Activated CD8-positive, alpha-beta memory T cell treated with anti-CD3 and anti-CD28 coated beads, Interleukin-2, amount 50 U/mL, for 4 hours (primary cell): ENCODE measurements at regions not wholly inside any gene's neighbourhood (a gene's known extent, or its start where the extent isn't known, plus 50 kb on each side); places are given as distances from the start of the nearest gene placed in this dataset.
"Not testable (repeated sequence)": the region's sequence is repeated elsewhere in the genome, so short reads cannot be mapped to it uniquely, and the experiment has no call there.

Experiments used
- DNase-seq: peaks from one replicate; pipeline ENCODE4 v3.0.0-alpha.2; 2020

DNA sequence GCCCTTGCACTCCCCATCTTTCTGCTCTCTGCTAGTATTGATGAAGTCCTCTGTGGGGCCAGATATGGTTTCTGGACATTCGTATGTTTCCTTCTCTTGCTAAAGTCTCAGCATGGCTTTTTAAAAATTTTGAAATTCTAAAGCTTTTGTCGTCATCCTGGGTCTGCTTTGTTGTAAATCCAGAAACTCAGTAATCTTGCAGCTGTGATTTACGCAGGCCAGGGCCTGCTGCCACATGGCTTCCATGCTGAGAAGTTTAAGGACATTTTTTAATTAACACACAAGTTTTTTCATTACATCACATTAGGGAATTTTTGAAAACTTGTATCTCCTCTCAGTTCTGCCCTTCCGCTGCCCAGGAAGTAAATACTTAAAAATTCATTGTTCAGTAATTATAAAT lies 686.1 kb upstream of the IGFBP3 start:
- DNase-seq, result no peak

DNA sequence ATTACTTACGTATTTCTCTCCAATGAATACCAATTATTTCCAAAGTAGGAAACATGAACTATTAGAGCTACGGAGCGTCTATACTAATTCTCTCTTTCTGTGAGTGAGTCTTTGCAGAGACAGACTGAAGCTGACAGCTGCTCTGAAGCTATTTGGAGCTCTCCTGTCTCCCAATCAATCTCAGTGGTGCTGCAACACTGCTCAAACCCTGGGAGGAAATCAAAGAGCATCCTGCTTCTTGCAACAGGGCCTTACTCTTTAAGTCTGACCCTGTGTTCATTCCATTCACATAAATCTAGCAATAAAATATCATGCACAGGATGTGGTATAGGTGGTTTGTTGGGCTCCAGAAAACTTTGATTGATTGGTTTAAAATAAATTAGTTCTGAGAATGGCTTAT lies 685.7 kb upstream of the IGFBP3 start:
- no peak for DNase-seq

DNA sequence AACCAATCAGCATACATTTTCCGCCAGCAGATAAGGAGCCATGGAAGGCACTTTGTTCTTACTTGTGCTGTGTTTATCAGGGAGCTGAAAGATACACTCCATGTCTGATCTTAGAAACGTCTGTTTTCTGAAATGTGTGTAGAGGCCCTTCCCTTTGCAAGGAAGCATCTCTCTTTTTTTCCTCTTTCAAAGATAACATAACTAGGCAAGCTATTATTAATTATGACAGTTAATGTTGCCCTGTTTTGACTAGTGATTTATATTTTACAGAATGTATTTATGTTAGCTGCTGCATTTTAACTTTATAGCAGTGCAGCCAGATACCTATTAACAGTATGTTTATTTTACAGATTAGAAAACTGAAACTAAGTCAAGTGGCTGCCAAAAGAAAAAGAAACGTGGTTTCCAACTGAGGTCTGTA lies 683.2 kb upstream of the IGFBP3 start:
- DNase-seq, result no peak

DNA sequence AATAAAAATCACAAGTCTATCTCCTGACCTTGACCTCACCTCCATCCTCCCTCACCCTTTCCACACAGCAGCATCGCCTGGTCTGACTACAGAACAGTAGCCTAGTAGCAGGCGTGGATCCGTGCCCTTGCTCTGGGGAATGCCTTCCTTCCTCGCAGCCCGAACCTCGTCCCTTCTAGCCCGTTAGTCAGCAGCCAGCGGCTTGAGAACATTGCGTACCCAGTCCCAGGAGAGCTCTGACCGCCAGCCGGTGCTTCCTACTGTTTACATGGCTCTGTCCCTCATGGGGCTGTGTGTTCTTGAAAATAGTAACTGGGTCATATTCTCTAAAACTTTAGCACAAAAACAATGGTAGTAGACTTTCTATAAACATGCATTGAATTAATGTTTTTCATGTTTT lies 682.7 kb upstream of the IGFBP3 start:
- DNase-seq, result no peak

DNA sequence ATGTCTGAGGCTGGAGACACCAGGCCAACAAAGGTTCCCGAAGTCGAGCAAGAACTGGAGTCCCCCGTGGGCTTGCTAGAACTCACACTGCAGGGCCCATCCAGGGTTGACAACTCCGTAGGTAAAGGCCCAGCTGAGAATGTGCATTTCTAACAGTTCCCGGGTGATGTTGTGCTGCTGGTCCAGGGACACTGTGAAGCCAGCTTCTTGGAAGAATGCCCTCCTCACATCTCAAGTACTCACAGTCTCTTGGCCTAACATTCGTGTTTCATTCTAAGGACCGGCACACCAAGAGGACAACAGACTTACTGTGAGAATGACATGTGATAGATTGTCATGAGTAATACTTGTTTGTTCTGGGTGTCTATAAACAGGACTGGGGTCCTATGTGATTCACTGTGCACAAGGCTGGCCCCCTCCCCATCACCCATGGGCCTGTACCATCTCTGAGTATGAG lies 682.3 kb upstream of the IGFBP3 start:
- DNase-seq, result no peak

DNA sequence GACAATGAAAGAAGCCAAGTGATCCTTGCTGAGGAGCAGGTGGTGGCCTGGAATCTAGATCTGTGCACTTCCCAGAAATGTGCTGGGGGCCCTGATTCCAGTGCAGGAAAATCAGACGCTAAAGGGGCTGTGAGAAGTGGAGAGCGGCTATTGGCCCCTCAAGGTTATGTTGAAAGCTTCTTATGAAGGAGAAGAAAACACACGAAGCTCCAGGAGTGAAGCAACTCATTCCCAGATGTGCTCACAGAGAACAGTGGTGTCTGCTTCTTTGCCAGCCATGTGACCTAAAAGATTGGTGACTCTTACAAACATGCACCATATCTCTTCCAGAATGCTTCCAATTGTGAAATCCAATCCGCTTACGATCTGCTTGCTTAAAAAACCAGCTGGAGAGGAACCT lies 679.3 kb upstream of the IGFBP3 start:
- no peak for DNase-seq

DNA sequence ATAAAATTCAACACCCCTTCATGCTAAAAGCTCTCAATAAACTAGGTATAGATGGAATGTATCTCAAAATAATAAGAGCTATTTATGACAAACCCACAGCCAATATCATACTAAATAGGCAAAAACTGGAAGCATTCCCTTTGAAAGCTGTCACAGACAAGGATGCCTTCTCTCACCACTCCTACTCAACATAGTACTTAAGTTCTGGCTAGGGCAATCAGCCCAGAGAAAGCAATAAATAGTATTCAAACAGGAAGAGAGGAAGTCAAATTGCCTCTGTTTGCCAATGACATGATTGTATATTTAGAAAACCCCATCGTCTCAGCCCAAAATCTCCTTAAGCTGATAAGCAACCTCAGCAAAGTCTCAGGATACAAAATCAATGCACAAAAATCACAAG lies 673.8 kb upstream of the IGFBP3 start:
- not testable (repeated sequence) for DNase-seq

DNA sequence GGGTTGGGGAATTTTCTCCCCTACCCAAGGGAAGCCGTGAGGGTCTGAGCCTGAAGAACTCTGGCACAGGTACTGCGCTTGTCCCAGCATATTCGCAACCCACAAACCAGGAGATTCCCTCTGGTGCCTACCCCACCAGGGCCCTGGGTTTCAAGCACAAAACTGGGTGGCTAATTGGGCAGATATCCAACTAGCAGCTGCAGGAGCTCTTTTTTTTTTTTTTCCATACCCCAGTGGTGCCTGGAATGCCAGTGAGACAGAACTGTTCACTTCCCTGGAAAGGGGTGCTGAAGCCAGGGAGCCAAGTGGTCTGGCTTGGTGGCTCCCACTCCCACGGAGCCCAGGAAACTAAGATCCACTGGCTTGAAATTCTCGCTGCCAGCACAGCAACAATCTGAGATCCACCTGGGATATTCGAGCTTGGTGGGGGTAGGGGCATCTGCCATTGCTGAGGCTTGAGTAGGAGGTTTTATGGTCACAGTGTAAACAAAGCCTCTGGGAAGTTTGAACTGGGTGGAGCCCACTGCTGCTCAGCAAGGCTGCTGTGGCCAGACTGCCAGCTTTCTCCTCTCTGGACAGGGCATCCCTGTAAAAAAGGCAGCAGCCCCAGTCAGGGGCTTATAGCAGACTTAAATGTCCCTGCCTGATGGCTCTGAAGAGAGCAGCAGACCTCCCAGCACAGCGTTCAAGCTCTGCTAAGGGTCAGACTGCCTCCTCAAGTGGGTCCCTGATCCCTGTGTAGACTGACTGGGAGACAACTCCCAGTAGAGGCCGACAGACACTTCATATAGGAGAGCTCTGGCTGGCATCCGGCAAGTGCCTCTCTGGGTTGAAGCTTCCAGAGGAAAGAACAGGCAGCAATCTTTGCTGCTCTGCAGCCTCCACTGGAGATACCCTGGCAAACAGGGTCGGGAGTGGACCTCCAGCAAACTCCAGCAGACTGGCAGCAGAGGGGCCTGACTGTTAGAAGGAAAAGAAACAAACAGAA lies 670.1 kb upstream of the IGFBP3 start:
- DNase-seq, result not testable (repeated sequence)

DNA sequence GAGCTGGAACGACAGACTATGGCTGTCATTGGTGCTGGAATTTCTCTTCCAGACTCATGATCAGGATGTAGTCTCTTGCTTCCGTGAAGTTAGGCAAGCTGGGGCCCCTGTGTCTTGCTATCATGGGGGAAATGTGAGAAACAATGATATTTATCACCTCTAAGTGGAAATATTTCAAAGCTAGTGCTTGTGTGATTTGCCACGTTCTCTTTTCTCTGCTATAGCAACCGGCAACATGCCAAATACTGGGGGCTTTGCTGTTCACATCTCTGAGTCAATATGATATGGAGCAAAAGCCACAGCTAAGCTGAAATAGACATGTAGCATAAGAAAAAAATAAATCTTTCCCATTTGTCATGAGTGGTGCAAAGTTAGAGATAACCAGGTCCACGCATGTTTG lies 668.2 kb upstream of the IGFBP3 start:
- DNase-seq, result no peak

DNA sequence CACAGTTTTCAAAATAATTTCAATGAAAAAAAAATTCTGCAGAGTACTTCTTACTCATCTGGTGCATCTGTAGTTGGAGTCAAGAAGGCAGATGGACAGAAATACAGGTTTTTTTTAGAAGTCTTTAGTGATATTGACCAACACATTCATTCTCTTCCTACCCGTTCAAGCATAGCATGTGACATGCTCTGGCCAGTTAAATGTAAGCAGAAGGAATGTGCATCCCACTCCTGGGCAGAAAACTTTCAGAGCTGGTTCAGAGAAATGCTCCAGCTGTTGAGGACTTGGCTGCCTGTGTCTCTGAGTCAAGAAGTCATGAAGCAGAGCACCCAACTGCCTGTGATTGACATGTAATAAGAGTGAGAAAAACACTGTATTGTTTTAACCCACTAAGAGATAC lies 665.3 kb upstream of the IGFBP3 start:
- no peak for DNase-seq

DNA sequence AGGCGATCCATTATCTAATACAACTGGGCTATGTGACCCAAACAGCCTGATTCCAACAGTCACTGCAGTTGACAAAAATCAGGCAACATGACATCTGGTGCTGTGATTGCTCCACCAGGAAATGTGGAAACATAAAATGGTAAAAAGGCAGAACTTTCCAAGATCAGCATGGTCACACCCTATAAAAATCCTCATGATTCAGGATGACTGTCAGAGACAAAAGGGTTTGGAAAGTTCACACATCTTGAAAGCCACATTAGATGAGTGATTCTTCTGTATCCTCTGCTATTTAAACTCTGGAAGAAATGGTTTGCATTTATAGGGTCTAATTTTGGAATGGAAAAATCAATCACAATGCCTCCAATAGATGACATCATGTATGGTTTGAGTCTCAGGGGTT lies 662.6 kb upstream of the IGFBP3 start:
- DNase-seq, result no peak

DNA sequence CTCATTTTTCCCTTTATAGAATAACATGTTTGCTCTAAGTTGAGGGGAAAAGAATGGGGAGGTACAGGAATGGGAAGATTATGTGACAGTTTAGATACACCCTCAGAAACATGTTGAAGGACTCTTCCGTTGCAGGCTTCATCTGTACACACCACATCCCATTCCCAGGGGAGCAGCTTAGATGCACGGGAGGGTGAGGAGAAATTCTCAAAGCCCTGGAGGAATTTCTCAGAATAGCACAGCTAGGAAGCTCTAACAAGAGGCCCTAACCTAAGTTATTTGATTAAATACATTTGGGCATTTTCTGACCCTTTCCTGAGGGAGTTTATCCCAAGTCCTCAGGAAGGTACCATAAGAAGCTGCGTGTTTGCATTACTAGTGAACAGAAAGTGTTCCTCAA lies 660.2 kb upstream of the IGFBP3 start:
- DNase-seq, result no peak

DNA sequence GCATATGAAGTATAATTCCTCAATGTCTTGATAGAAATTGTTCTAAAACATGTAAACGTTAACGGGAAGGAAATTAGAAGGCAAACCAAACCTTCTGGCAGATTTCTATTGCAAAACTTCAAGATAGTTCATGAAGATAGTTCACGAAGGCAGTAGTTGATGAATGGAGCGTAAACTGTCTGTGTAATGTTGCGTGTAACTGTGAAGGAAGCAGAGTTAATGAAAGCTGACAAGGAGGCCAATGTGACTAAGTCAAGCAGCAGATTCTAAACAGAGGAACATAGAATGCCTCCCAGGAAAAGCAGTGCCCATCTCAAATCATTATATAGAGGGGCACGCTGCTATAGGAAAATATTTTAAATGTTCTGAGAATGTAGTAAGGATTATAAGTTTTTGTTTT lies 659.7 kb upstream of the IGFBP3 start:
- no peak for DNase-seq

DNA sequence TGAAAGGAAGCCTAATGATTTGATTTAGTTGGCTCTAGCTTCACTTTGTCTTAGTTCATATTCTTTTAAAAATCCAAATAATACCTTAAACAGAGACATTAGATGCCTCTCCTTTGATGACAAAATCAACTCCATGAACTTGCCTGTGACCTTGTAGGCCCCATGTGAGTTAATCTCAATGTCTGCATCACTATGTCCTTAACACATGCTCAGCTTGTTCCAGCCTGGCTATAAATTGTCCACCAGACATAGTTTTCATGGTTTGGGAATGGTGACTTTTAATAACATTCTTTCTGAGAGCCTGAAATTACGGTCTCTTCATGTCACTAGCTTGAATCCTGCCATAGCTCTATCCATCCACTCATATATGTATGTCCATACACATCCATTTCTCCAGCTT lies 656.3 kb upstream of the IGFBP3 start:
- no peak for DNase-seq

DNA sequence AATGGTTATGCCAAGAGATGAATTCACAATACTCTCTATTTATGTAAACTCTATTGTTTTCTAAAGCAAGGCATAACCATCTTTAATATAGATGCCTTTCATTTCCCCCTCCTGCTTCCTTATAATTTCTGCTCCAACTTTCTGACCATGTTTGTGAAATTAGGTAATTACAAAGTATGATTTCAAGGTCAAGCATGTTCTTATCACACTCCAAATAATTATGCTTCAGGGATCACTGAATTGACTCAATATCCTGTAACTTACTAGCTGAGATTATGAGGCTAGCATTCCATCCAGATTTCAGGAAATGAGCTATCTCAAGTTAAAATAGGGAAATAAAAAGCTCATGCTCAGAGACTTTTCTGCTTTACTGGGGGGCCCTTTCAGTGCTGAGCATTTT lies 655.9 kb upstream of the IGFBP3 start:
- no peak for DNase-seq

DNA sequence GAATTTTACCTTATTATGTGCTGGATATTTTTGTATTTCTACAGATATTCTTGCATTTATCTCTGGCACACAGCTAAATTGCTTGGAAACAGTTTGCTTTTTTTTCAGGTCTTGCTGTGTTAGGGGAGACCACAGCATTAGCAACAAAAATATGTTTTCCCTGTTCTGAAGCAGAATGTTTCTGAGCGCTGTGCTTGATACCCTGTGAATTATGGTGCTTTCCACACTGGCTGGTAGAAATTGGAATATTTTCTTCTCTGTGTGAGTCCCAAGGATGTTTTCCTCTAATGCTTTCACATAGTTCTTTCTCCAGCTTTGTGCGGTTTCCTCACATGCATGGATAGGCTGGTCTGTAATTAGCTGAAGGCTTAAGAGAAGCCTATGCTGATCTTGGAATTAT lies 651.6 kb upstream of the IGFBP3 start:
- no peak for DNase-seq

DNA sequence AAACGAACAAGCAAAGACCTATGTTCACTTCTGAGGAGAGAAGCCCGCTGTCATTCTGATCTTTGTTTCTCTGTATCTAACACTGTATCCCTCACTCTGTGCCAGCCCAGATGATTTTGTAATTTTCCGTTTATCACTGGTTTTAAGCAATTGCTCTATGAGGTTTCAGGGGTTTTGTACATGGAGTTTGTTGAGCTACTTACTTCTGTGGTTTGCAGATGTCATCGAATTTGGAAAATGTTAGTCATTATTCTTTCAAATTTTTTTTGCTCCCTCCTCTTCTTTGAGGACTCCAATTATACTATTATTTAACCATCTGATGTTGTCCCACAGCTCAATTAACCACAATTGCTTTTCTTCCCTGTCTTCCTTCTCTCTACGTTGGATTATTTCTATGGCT lies 650.9 kb upstream of the IGFBP3 start:
- no peak for DNase-seq

DNA sequence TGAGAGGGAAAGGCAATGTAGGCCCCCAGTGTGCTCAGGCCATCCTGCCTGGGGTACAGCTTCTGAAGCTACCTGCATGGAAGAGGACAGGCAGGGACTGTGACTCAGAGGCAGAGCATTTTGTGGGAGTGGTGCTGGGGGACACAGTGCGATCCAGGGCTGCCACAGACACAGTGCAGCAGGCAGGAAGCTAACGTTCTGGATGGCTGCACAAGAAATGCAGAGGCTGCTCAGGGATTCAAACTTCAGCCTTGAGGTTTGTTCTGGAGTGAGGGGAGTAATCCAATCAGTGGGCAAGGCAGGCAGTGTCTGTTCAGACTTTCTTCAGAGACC lies 648.0 kb upstream of the IGFBP3 start:
- DNase-seq, result no peak

DNA sequence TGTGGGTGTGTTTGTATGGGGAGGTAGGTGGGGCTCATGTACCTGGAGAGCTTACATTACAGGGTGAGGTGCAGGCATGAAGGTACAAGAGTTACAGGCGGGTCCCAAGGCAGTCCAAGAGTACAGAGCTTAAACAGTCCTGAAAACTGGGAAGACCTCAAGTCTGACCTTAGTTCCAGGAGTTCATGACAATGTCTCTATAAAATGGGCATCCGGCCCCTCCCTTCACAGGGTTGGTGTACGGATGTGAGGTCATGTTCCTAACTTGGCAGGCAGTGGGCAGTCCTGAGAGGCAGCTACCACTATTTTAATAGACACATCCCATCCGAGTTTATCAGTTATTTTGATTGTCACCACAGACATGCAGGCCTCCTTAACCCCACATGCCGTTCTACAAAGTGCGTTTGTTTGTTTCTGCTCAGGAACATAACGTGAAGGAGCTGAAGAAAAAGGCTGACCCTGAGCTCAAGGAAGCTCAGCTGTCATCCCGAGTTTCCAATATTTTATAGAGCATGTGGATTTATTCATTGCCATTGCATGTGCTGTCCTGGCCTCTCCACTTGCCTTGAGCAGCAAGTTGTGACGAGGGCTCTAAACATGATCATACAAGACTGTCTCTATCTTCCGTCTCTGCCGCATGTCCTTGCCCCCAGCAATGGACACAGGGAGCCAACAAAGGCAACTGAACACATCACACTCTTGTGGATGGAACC lies 647.5 kb upstream of the IGFBP3 start:
- no peak for DNase-seq

DNA sequence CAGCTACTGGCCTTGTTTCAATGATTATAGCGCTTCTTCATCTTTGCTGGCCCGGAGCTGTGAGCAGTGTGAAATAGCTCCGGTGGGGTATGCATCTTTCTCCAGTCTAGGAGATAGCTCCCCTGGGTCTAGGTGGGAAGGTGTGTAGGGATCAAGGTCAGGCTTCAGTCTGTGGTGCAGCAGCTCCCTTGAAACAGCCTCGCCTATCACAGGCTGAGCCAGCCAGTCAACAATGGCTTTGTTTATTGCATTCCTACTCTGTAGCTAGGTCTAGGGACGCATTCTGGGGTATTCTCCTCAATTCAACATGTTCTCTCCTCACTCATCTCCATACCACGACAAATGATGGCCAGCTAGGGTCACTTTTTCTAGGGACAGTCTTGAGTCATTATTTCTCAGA lies 646.8 kb upstream of the IGFBP3 start:
- no peak for DNase-seq

DNA sequence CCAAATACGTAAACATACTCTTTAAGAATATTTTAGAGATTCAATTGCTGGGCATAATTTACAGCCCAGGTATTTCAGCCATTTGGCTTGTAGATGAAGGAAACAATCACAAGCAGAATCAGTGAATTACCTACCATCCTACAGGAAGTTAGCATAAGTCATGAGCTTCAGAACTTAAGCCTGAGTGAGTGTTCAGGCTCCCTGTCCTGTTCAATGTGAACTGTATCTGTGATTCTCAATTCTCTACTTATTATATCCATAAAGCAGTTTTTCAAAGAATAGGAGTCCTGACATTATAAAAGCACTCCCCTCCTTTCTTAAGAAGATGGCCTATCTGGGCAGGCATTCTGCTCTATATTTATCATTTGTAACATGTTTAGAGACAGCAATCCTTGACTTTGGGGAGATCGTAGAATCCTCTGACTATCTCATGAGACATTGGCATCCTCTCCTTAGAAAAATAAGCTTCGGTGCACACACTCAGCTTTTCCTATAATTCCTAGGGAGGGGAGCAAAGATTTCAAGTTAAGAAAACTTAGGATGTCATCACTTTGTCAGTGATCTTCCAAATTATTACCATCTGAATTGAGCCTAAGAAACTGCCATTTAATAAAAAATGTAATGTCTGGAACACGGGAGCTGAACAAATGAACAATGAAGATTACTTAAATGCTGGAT lies 645.2 kb upstream of the IGFBP3 start:
- DNase-seq, result no peak

DNA sequence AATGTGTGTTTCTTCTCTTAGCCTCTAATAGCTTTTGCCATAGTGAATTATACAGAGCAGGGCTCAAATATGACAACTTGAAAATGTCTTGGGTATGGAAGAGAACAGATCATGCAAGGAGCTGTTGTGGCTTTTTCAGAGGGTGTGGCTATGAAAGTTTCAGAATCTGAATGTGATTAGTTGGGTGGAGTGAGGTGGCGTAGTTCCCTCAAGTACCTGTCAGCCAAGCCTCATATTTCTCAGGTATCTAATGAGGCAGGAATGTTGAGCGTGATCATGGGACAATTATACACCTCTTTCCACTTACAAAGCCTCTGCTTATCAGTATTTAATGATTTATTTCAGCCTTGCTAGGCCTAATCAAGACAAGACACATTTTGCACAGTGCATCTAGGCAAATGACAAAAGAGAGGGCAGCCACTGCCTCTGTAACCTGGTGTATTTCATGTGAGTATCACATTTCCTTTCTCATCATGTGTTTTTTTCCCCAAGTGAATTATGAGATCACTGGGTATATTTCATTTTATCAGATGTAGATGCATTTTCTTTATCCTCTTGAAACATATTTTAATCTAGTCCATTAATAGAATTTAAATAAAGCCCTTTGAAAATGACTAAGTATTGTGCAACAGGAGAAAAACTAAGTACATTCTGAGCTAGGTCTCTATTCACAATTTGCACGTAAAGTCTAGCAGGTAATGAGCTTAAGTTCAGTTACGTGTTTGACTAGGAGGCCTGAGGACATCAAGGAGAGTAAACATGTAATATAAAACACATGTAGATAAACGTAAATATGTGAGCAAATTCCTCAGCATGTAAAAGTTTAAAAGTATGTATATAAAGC lies 644.4 kb upstream of the IGFBP3 start:
- DNase-seq, result no peak
